ENCODE measurements at regions not wholly inside any gene's neighbourhood (a gene's known extent, or its start where the extent isn't known, plus 50 kb on each side); places are given as distances from the start of the nearest gene placed in this dataset.
"Not testable (repeated sequence)": the region's sequence is repeated elsewhere in the genome, so short reads cannot be mapped to it uniquely, and the experiment has no call there.

GRCh38 chr10:9166770-9167169, 1112.3 kb downstream of the GATA3 start:
- no peak for DNase-seq (ENCODE audit: low read depth)
- TF ChIP-seq CTCF (conservative IDR thresholded peaks at IDR 0.05; ENCODE audit: control insufficient read depth, insufficient read depth, low read depth, low read length), result no peak

GRCh38 chr10:9172276-9172675, 1117.8 kb downstream of the GATA3 start:
- no peak for TF ChIP-seq CTCF (conservative IDR thresholded peaks at IDR 0.05; ENCODE audit: control insufficient read depth, insufficient read depth, low read depth, low read length)
- DNase-seq (ENCODE audit: low read depth), result no peak
- no peak overlapping the region for H3K4me3 ChIP-seq (ENCODE audit: control insufficient read depth, low read depth, low read length)

More at GRCh38 chr10:9166770-9167169, 1112.3 kb downstream of the GATA3 start:
- no peak overlapping the region for H3K4me3 ChIP-seq (ENCODE audit: control insufficient read depth, low read depth, low read length)

GRCh38 chr10:9175200-9175599, 1120.7 kb downstream of the GATA3 start:
- H3K4me3 ChIP-seq (ENCODE audit: control insufficient read depth, low read depth, low read length), result no peak overlapping the region
- no peak for DNase-seq (ENCODE audit: low read depth)
- no peak for TF ChIP-seq CTCF (conservative IDR thresholded peaks at IDR 0.05; ENCODE audit: control insufficient read depth, insufficient read depth, low read depth, low read length)

- DNase-seq (ENCODE audit: low read depth); H3K4me3 ChIP-seq (ENCODE audit: control insufficient read depth, low read depth, low read length): not testable (repeated sequence)
Observed at GRCh38 chr10:9183197-9183880, 1128.9 kb downstream of the GATA3 start.

- H3K4me3 ChIP-seq (ENCODE audit: control insufficient read depth, low read depth, low read length), result no peak overlapping the region
- no peak for DNase-seq (ENCODE audit: low read depth)
- no peak for TF ChIP-seq CTCF (conservative IDR thresholded peaks at IDR 0.05; ENCODE audit: control insufficient read depth, insufficient read depth, low read depth, low read length)
Observed at GRCh38 chr10:9188022-9188810, 1133.7 kb downstream of the GATA3 start.

GRCh38 chr10:9189448-9189847, 1135.0 kb downstream of the GATA3 start:
- no peak for TF ChIP-seq CTCF (conservative IDR thresholded peaks at IDR 0.05; ENCODE audit: control insufficient read depth, insufficient read depth, low read depth, low read length)
- no peak for DNase-seq (ENCODE audit: low read depth)
- H3K4me3 ChIP-seq (ENCODE audit: control insufficient read depth, low read depth, low read length), result no peak overlapping the region

GRCh38 chr10:9193120-9193519, 1138.6 kb downstream of the GATA3 start:
- DNase-seq (ENCODE audit: low read depth), result no peak
- H3K4me3 ChIP-seq (ENCODE audit: control insufficient read depth, low read depth, low read length), result no peak overlapping the region
- TF ChIP-seq CTCF (conservative IDR thresholded peaks at IDR 0.05; ENCODE audit: control insufficient read depth, insufficient read depth, low read depth, low read length), result no peak
